K562 (cell line): ENCODE measurements at regions not wholly inside any gene's neighbourhood (a gene's known extent, or its start where the extent isn't known, plus 50 kb on each side); places are given as distances from the start of the nearest gene placed in this dataset.

Experiments used
- ATAC-seq: fragments of 200-7000 bp; cut with Tn5 transposase; 3 replicates; pipeline ENCODE4 v1.9.1; 2020; ENCODE audit warnings: moderate library complexity
- BruUV-seq: library from RNA; stranded (reverse); fragments of 400-500 nt; replicated peaks from 2 replicates; lab custom pipeline; 2021; lab: Mats Ljungman, UMichigan
- CTCF ChIA-PET: fragments of 300-600 bp; formaldehyde crosslinking; extraction: SDS; loops from one replicate; lab custom pipeline; 2021; ENCODE audit warnings: low intra/inter-chr PET ratio; lab: Yijun Ruan, JAX
- POLR2A ChIA-PET: fragments of 300-600, 350-650 bp; sonication (Branson Sonifier 250); formaldehyde crosslinking; extraction: SDS; loops from one replicate; lab custom pipeline; 2021; ENCODE audit warnings: antibody characterized with exemption, inconsistent platforms; lab: Yijun Ruan, JAX
- DNase-seq, 4 experiments: peaks; one replicate each; pipeline versions ENCODE4 v3.0.0 to v3.0.0-alpha.2; 2011 to 2018; ENCODE audit warnings: low spot score in 3 of 4, mixed read lengths in 3 of 4; ENCODE audit errors: extremely low read depth in 1 of 4
- FAIRE-seq: peaks from 2 replicates; lab custom pipeline; 2011; peaks lifted over from hg19 to GRCh38; lab: Jason Lieb, UNC
- H2AFZ ChIP-seq: 2 replicates; pipeline ENCODE4 v1.6.0; 2011; ENCODE audit warnings: low read depth, low read length, control low read depth, inconsistent platforms
- H3K27ac ChIP-seq: fragments of 200-600 bp; 3 replicates; pipeline ENCODE4 v1.8.0; 2011; ENCODE audit warnings: low read depth, mild to moderate bottlenecking, control low read depth, inconsistent platforms, low read length, moderate library complexity, mixed read lengths; ENCODE audit errors: extremely low read depth
- H3K27me3 ChIP-seq, 2 experiments: fragments of 300-600 bp in 1 of 2; 2 replicates in 1 of 2; 3 replicates in 1 of 2; pipeline versions ENCODE4 v1.6.0 to v1.8.0; 2011; ENCODE audit warnings: inconsistent platforms in 2 of 2, low read length in 2 of 2, mild to moderate bottlenecking in 1 of 2, mixed read lengths in 1 of 2, moderate library complexity in 1 of 2; ENCODE audit not compliant: control insufficient read depth in 2 of 2, insufficient read depth in 2 of 2
- H3K36me3 ChIP-seq: fragments of 300-600 bp; 3 replicates; pipeline ENCODE4 v1.8.0; 2011; ENCODE audit warnings: mild to moderate bottlenecking, low read length, inconsistent platforms; ENCODE audit not compliant: control insufficient read depth, insufficient read depth
- H3K4me1 ChIP-seq, 2 experiments: fragments of 200-600 bp in 1 of 2; replicated peaks in 1 of 2; 2 replicates in 1 of 2; 3 replicates in 1 of 2; pipeline versions ENCODE4 v1.5.1 to v1.8.0; 2011; ENCODE audit warnings: inconsistent platforms in 2 of 2, low read length in 2 of 2, mild to moderate bottlenecking in 1 of 2, mixed read lengths in 1 of 2, moderate library complexity in 1 of 2; ENCODE audit not compliant: control insufficient read depth in 2 of 2, insufficient read depth in 2 of 2
- H3K4me2 ChIP-seq: 2 replicates; pipeline ENCODE4 v1.6.1; 2011; ENCODE audit warnings: low read length, control low read depth, inconsistent platforms, mixed read lengths; ENCODE audit not compliant: insufficient read depth
- H3K4me3 ChIP-seq: fragments of 200-600 bp; sonication (generic), shearing (Covaris generic); 2 replicates; pipeline ENCODE4 v1.5.1; 2016; ENCODE audit warnings: control low read depth, inconsistent platforms
- H3K79me2 ChIP-seq: fragments of 200-600 bp; 3 replicates; pipeline ENCODE4 v1.8.0; 2011; ENCODE audit warnings: low read length, inconsistent platforms; ENCODE audit not compliant: control insufficient read depth, insufficient read depth
- H3K9ac ChIP-seq, 2 experiments: 2 replicates each; pipeline versions ENCODE4 v1.6.0 to v1.6.1; 2011; ENCODE audit warnings: low read depth in 2 of 2, low read length in 2 of 2, control low read depth in 1 of 2, inconsistent platforms in 1 of 2, mild to moderate bottlenecking in 1 of 2, mixed read lengths in 1 of 2; ENCODE audit not compliant: insufficient read depth in 1 of 2
- H3K9me1 ChIP-seq: one replicate; pipeline ENCODE4 v1.6.0; 2011; ENCODE audit warnings: inconsistent platforms, mild to moderate bottlenecking, low read length, moderate library complexity; ENCODE audit not compliant: control insufficient read depth, insufficient read depth
- H3K9me3 ChIP-seq: replicated peaks from 2 replicates; pipeline ENCODE4 v1.5.1; 2011; ENCODE audit warnings: low read depth, low read length, inconsistent platforms; ENCODE audit not compliant: control insufficient read depth, insufficient read depth
- H4K20me1 ChIP-seq: replicated peaks from 2 replicates; pipeline ENCODE4 v1.6.1; 2011; ENCODE audit warnings: low read length, inconsistent platforms, mixed read lengths; ENCODE audit not compliant: control insufficient read depth, insufficient read depth
- CHAMP1 ChIP-seq: fragments of 450-650 bp; IDR thresholded peaks from 2 replicates; pipeline ENCODE4 v1.6.1; 2016; ENCODE audit warnings: mild to moderate bottlenecking
- STAG1 ChIP-seq: sonication (generic); formaldehyde crosslinking; IDR thresholded peaks from 2 replicates; pipeline ENCODE4 v1.5.0; 2020; ENCODE audit warnings: missing genetic modification reagents, borderline replicate concordance
- WHSC1 ChIP-seq: IDR thresholded peaks from one replicate; pipeline ENCODE4 v1.6.1; 2012; ENCODE audit warnings: low read length, control low read depth, inconsistent platforms
- WGBS: fragments of 100-300 bp; shearing (Covaris generic); methylation state at CpG from one replicate; pipeline ENCODE4 v1.1.6; 2016; ENCODE audit warnings: low coverage, mixed read lengths; ENCODE audit not compliant: insufficient coverage; ENCODE audit errors: missing lambda C conversion rate; 5-methylcytosine and 5-hydroxymethylcytosine counted together
- in situ Hi-C: fragments of 300-500 bp; cut with MboI; formaldehyde crosslinking; loops from 4 replicates; pipeline ENCODE4 v1.15.0; 2018; ENCODE audit warnings: inconsistent platforms, mixed read lengths
- intact Hi-C: fragments of 100-400 bp; cut with micrococcal nuclease; formaldehyde crosslinking; loops from 2 replicates; pipeline ENCODE4 v1.14.2; 2022
- TF ChIP-seq, protein P1 (sequence below): fragments of 200-400 bp; formaldehyde crosslinking; IDR thresholded peaks from 2 replicates; pipeline ENCODE4 v1.6.1; 2017; ENCODE audit warnings: mild to moderate bottlenecking, low read depth, low read length, moderate library complexity

DNA sequence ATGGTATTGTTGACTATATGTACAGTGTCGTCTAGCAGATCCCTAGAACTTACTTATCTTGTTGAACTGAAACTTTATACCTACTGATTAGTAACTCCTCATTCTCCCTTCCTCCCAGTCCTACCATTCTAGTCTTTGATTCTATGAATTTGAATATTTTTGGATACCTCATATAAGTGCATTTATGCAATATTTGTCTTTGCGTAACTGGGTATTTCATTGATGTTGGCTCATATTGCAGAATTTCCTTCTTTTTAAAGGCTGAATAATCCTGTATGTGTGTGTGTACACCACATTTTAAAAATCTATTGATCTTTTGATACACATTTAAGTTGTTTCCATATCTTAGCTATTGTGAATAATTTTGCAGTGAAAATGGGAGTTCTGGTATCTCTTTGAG, 119.9 kb downstream of the SOX4 start (continued):
- TF ChIP-seq, protein P1, sequence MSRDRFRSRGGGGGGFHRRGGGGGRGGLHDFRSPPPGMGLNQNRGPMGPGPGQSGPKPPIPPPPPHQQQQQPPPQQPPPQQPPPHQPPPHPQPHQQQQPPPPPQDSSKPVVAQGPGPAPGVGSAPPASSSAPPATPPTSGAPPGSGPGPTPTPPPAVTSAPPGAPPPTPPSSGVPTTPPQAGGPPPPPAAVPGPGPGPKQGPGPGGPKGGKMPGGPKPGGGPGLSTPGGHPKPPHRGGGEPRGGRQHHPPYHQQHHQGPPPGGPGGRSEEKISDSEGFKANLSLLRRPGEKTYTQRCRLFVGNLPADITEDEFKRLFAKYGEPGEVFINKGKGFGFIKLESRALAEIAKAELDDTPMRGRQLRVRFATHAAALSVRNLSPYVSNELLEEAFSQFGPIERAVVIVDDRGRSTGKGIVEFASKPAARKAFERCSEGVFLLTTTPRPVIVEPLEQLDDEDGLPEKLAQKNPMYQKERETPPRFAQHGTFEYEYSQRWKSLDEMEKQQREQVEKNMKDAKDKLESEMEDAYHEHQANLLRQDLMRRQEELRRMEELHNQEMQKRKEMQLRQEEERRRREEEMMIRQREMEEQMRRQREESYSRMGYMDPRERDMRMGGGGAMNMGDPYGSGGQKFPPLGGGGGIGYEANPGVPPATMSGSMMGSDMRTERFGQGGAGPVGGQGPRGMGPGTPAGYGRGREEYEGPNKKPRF: no peak
- TF ChIP-seq, all 486 proteins: peak for 0

DNA sequence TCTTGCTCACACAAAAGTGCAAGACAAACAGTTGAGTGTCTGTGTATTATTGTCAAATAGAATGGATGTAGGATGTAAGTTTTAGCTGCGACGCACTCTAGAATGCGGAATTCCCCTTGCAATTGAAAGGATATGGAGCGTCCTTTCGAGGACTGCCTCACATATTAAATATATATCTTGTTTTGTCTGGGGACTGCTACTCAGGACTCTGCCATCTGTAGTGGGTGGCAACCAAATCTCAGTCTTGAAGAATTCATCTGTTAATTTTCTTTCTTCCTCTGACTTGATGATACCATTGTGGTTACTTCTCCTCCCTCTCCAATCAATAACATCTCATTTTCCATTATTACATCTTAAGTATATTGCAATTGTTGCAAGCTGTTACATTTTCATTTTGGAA, 121.6 kb downstream of the SOX4 start:
- FAIRE-seq (no peak), DNase-seq (no peak), ATAC-seq (no peak)
- 4% methylated on average over 5 of the region's 5 CpGs for WGBS
- ChIA-PET CTCF (no interaction called here), POLR2A (interaction anchor here (1.2 kb wide), 1 partner anchor 12 kb away, joined by 4 read pairs; no protein-coding TSS in a partner anchor)
- Histone ChIP-seq H3K79me2 (no peaks in the 10 kb centered on the region), H3K4me2 (no peak overlapping the region), H3K9me1 (no peaks in the 10 kb centered on the region), H3K4me3 (no peak overlapping the region), H3K9me3 (no peaks in the 10 kb centered on the region), H3K27me3 (no peaks in the 10 kb centered on the region), H3K36me3 (no peaks in the 10 kb centered on the region), H3K9ac (no peak overlapping the region), H3K27ac (no peak overlapping the region), H2AFZ (no peak overlapping the region), H3K4me1 (no peaks in the 10 kb centered on the region), H4K20me1 (no peaks in the 10 kb centered on the region)
- in situ Hi-C loops: no loop called here
- no TSS peak for BruUV-seq
- no peak for TF ChIP-seq STAG1 (CRISPR knock-in tag)
- TF ChIP-seq WHSC1: no peak
- TF ChIP-seq CHAMP1: no peak
- intact Hi-C loops: no loop called here
